Gastrocnemius medialis (tissue), 4 donors: ENCODE measurements at regions not wholly inside any gene's neighbourhood (a gene's known extent, or its start where the extent isn't known, plus 50 kb on each side); places are given as distances from the start of the nearest gene placed in this dataset.

ENCODE experiments used
- CTCF ChIP-seq, 5 experiments: fragments of 450-650 bp in 3 of 5; fragments of 200-600 bp in 2 of 5; sonication (generic) in 2 of 5; IDR thresholded peaks in 4 of 5; conservative IDR thresholded peaks in 1 of 5; 1 replicate in 4 of 5; 2 replicates in 1 of 5; pipeline ENCODE4 v1.5.1; 2016 to 2019; ENCODE audit warnings: antibody characterized with exemption in 5 of 5, mild to moderate bottlenecking in 3 of 5, moderate library complexity in 3 of 5
- POLR2A ChIP-seq, 2 donors: fragments of 450-650 bp; IDR thresholded peaks; one replicate each; pipeline ENCODE4 v1.6.1; 2017; ENCODE audit warnings: antibody characterized with exemption in 2 of 2, mild to moderate bottlenecking in 2 of 2, moderate library complexity in 2 of 2

- TF ChIP-seq CTCF (IDR thresholded peaks at IDR 0.05 in 4 of 5, conservative IDR thresholded peaks at IDR 0.05 in 1 of 5): no peak
- no peak for TF ChIP-seq POLR2A (IDR thresholded peaks at IDR 0.05)
These were observed 56.1 kb upstream of the CACNA2D3 start for GRCh38 chr3:54066253-54066652.
